Naive thymus-derived CD4-positive, alpha-beta T cell (primary cell): ENCODE measurements at regions not wholly inside any gene's neighbourhood (a gene's known extent, or its start where the extent isn't known, plus 50 kb on each side); places are given as distances from the start of the nearest gene placed in this dataset.

Experiments
- ATAC-seq: fragments of 150-1000 bp; cut with Tn5 transposase; 2 replicates; pipeline ENCODE4 v1.10.0; 2021; ENCODE audit warnings: mild to moderate bottlenecking, moderate library complexity
- CTCF ChIA-PET: fragments of 350-600 bp; sonication (Branson Sonifier 250); formaldehyde crosslinking; loops from one replicate; lab custom pipeline; 2021; ENCODE audit warnings: antibody characterized with exemption; lab: Charles Lee
- POLR2A ChIA-PET: fragments of 350-600 bp; sonication (Branson Sonifier 250); formaldehyde crosslinking; loops from one replicate; lab custom pipeline; 2021; ENCODE audit warnings: antibody characterized with exemption, inconsistent platforms; lab: Charles Lee
- DNase-seq, 9 donors: peaks; one replicate each; pipeline versions ENCODE4 v3.0.0 to v3.0.0-alpha.2; 2020 to 2022; ENCODE audit warnings: mixed read lengths in 1 of 9
- H3K27ac ChIP-seq: one replicate; pipeline ENCODE4 v1.7.0; 2013; ENCODE audit warnings: mild to moderate bottlenecking, low read depth, low read length, moderate library complexity
- H3K27me3 ChIP-seq, 2 donors: one replicate each; pipeline ENCODE4 v1.7.0; 2013; ENCODE audit warnings: low read length in 2 of 2, mild to moderate bottlenecking in 2 of 2, moderate library complexity in 2 of 2; ENCODE audit not compliant: control insufficient read depth in 2 of 2, insufficient read depth in 2 of 2
- H3K36me3 ChIP-seq, 3 experiments: 1 replicate in 2 of 3; 2 replicates in 1 of 3; pipeline ENCODE4 v1.7.0; 2013; ENCODE audit warnings: low read length in 3 of 3, mild to moderate bottlenecking in 3 of 3, moderate library complexity in 1 of 3; ENCODE audit not compliant: insufficient read depth in 3 of 3, control insufficient read depth in 2 of 3
- H3K4me1 ChIP-seq, 2 donors: one replicate each; pipeline ENCODE4 v1.7.0; 2013; ENCODE audit warnings: low read length in 2 of 2, mild to moderate bottlenecking in 2 of 2, moderate library complexity in 1 of 2; ENCODE audit not compliant: control insufficient read depth in 2 of 2, insufficient read depth in 2 of 2
- H3K4me3 ChIP-seq: 2 replicates; pipeline ENCODE4 v1.7.0; 2013; ENCODE audit warnings: mild to moderate bottlenecking, low read length
- H3K9me3 ChIP-seq, 3 experiments: 1 replicate in 2 of 3; 2 replicates in 1 of 3; pipeline ENCODE4 v1.7.0; 2013; ENCODE audit warnings: low read length in 3 of 3; ENCODE audit not compliant: control insufficient read depth in 2 of 3
- H3K27ac Mint-ChIP-seq, 9 donors: one replicate each; pipeline ENCODE4 v1.8.0; 2020 to 2022; ENCODE audit warnings: mixed read lengths in 9 of 9, mild to moderate bottlenecking in 8 of 9, moderate library complexity in 5 of 9, inconsistent platforms in 2 of 9
- H3K27me3 Mint-ChIP-seq, 5 donors: one replicate each; pipeline ENCODE4 v1.8.0; 2021 to 2022; ENCODE audit warnings: mixed read lengths in 5 of 5, mild to moderate bottlenecking in 1 of 5
- H3K36me3 Mint-ChIP-seq, 5 donors: one replicate each; pipeline ENCODE4 v1.8.0; 2020 to 2022; ENCODE audit warnings: mixed read lengths in 5 of 5, mild to moderate bottlenecking in 3 of 5, inconsistent platforms in 1 of 5
- H3K4me1 Mint-ChIP-seq, 7 donors: one replicate each; pipeline ENCODE4 v1.8.0; 2020 to 2022; ENCODE audit warnings: mixed read lengths in 7 of 7, mild to moderate bottlenecking in 3 of 7, inconsistent platforms in 1 of 7
- H3K4me3 Mint-ChIP-seq, 10 donors: one replicate each; pipeline ENCODE4 v1.8.0; 2020 to 2022; ENCODE audit warnings: mild to moderate bottlenecking in 10 of 10, mixed read lengths in 10 of 10, moderate library complexity in 6 of 10, inconsistent platforms in 2 of 10
- H3K9me3 Mint-ChIP-seq, 11 donors: one replicate each; pipeline ENCODE4 v1.8.0; 2020 to 2022; ENCODE audit warnings: mixed read lengths in 11 of 11, mild to moderate bottlenecking in 4 of 11, inconsistent platforms in 1 of 11, moderate library complexity in 1 of 11
- intact Hi-C, 2 donors: fragments of 100-400 bp; cut with micrococcal nuclease; formaldehyde crosslinking; loops; one replicate each; pipeline ENCODE4 v1.15.1; 2023

GRCh38 chr14:71709987-71710386, 222.2 kb upstream of the RGS6 start:
- intact Hi-C loops = loop anchor here in 1 of 2 donors (5.0 kb wide), 1 partner anchor 388 kb away; the partner anchor contains the start of gene SIPA1L1
- CTCF ChIA-PET = no interaction called here

GRCh38 chr14:71711125-71711524, 221.1 kb upstream of the RGS6 start:
- Mint-ChIP-seq H3K27me3 (no peaks in the 10 kb centered on the region), H3K4me1 (peaks cover 0 to 22% (median 8%) of the 10 kb centered on the region in 7 donors), H3K36me3 (peaks cover 6 to 50% (median 42%) of the 10 kb centered on the region in 5 donors), H3K9me3 (peaks cover 0 to 3% (median 0%) of the 10 kb centered on the region in 11 donors), H3K27ac (peak overlapping the region in 3 of 9 donors; percentile 3 to 64 (median 51)), H3K4me3 (peak overlapping the region in 1 of 10 donors; percentile 4)
- intact Hi-C loops = loop anchor here in 1 of 2 donors (5.0 kb wide), 1 partner anchor 389 kb away; the partner anchor contains the start of gene SIPA1L1
- Histone ChIP-seq H3K4me1 (no peaks in the 10 kb centered on the region), H3K27me3 (no peaks in the 10 kb centered on the region), H3K36me3 (peaks cover 0 to 19% (median 0%) of the 10 kb centered on the region in 3 experiments), H3K27ac (no peak overlapping the region), H3K4me3 (no peak overlapping the region), H3K9me3 (no peaks in the 10 kb centered on the region)
- POLR2A ChIA-PET = no interaction called here
- CTCF ChIA-PET = interaction anchor here (0.7 to 1.0 kb wide), 2 partner anchors 28 to 390 kb away, joined by 3 to 4 read pairs; no protein-coding TSS in a partner anchor
- DNase-seq (peak in 4 of 9 donors; percentile 10 to 27 (median 12)), ATAC-seq (peak; percentile 44)

More at GRCh38 chr14:71709987-71710386, 222.2 kb upstream of the RGS6 start:
- no peak for DNase-seq
- Mint-ChIP-seq H3K27ac (no peak overlapping the region), H3K4me3 (no peak overlapping the region), H3K27me3 (no peaks in the 10 kb centered on the region), H3K4me1 (peaks cover 0 to 22% (median 8%) of the 10 kb centered on the region in 7 donors), H3K9me3 (peaks cover 0 to 3% (median 0%) of the 10 kb centered on the region in 11 donors), H3K36me3 (peaks cover 9 to 54% (median 41%) of the 10 kb centered on the region in 5 donors)
- Histone ChIP-seq H3K27ac (no peak overlapping the region), H3K4me1 (no peaks in the 10 kb centered on the region), H3K27me3 (no peaks in the 10 kb centered on the region), H3K4me3 (no peak overlapping the region), H3K36me3 (peaks cover 0 to 24% (median 0%) of the 10 kb centered on the region in 3 experiments), H3K9me3 (no peaks in the 10 kb centered on the region)
- POLR2A ChIA-PET = no interaction called here
- no peak for ATAC-seq

GRCh38 chr14:71711619-71712018, 220.6 kb upstream of the RGS6 start:
- H3K27ac ChIP-seq = no peak overlapping the region
- H3K36me3 ChIP-seq = peaks cover 0 to 19% (median 0%) of the 10 kb centered on the region in 3 experiments
- CTCF ChIA-PET = interaction anchor here (0.6 to 1.0 kb wide), 2 partner anchors 388 to 391 kb away, joined by 3 to 4 read pairs; no protein-coding TSS in a partner anchor
- H3K27me3 ChIP-seq = no peaks in the 10 kb centered on the region
- POLR2A ChIA-PET = no interaction called here
- peaks cover 6 to 55% (median 42%) of the 10 kb centered on the region in 5 donors for H3K36me3 Mint-ChIP-seq
- H3K4me3 ChIP-seq = no peak overlapping the region
- DNase-seq (no peak), ATAC-seq (no peak)
- peaks cover 0 to 3% (median 0%) of the 10 kb centered on the region in 11 donors for H3K9me3 Mint-ChIP-seq
- no peak overlapping the region for H3K4me3 Mint-ChIP-seq
- intact Hi-C loops = loop anchor here in 1 of 2 donors (5.0 kb wide), 1 partner anchor 389 kb away; the partner anchor contains the start of gene SIPA1L1
- no peaks in the 10 kb centered on the region for H3K4me1 ChIP-seq
- peak overlapping the region in 1 of 9 donors; percentile 64 for H3K27ac Mint-ChIP-seq
- H3K4me1 Mint-ChIP-seq = peaks cover 0 to 22% (median 8%) of the 10 kb centered on the region in 7 donors
- no peaks in the 10 kb centered on the region for H3K9me3 ChIP-seq
- no peaks in the 10 kb centered on the region for H3K27me3 Mint-ChIP-seq

- H3K27me3 Mint-ChIP-seq = no peaks in the 10 kb centered on the region
- intact Hi-C loops = loop anchor here in 1 of 2 donors (5.0 kb wide), 1 partner anchor 390 kb away; the partner anchor contains the start of gene SIPA1L1
- H3K36me3 Mint-ChIP-seq = peaks cover 6 to 56% (median 38%) of the 10 kb centered on the region in 5 donors
- H3K27ac Mint-ChIP-seq = no peak overlapping the region
- Histone ChIP-seq H3K4me3 (no peak overlapping the region), H3K27me3 (no peaks in the 10 kb centered on the region), H3K36me3 (peaks cover 0 to 19% (median 0%) of the 10 kb centered on the region in 3 experiments), H3K27ac (no peak overlapping the region), H3K9me3 (no peaks in the 10 kb centered on the region), H3K4me1 (no peaks in the 10 kb centered on the region)
- ChIA-PET CTCF (interaction anchor here (0.6 kb wide), 1 partner anchor 389 kb away, joined by 4 read pairs; no protein-coding TSS in a partner anchor), POLR2A (no interaction called here)
- ATAC-seq (no peak), DNase-seq (no peak)
- peaks cover 0 to 3% (median 0%) of the 10 kb centered on the region in 11 donors for H3K9me3 Mint-ChIP-seq
- H3K4me1 Mint-ChIP-seq = peaks cover 0 to 22% (median 8%) of the 10 kb centered on the region in 7 donors
- no peak overlapping the region for H3K4me3 Mint-ChIP-seq
Observed at GRCh38 chr14:71712478-71712877, 219.8 kb upstream of the RGS6 start.

GRCh38 chr14:71713016-71713415, 219.2 kb upstream of the RGS6 start:
- ChIA-PET CTCF (no interaction called here), POLR2A (no interaction called here)
- no peaks in the 10 kb centered on the region for H3K9me3 ChIP-seq
- H3K9me3 Mint-ChIP-seq = peaks cover 0 to 3% (median 0%) of the 10 kb centered on the region in 11 donors
- no peak for ATAC-seq
- intact Hi-C loops = loop anchor here in 1 of 2 donors (5.0 kb wide), 1 partner anchor 391 kb away; the partner anchor contains the start of gene SIPA1L1
- H3K36me3 Mint-ChIP-seq = peaks cover 6 to 62% (median 38%) of the 10 kb centered on the region in 5 donors
- peaks cover 0 to 19% (median 0%) of the 10 kb centered on the region in 3 experiments for H3K36me3 ChIP-seq
- no peaks in the 10 kb centered on the region for H3K27me3 Mint-ChIP-seq
- peaks cover 0 to 22% (median 8%) of the 10 kb centered on the region in 7 donors for H3K4me1 Mint-ChIP-seq
- no peak overlapping the region for H3K4me3 ChIP-seq
- H3K27me3 ChIP-seq = no peaks in the 10 kb centered on the region
- DNase-seq = no peak
- H3K4me1 ChIP-seq = no peaks in the 10 kb centered on the region
- no peak overlapping the region for H3K27ac ChIP-seq
- no peak overlapping the region for H3K27ac Mint-ChIP-seq
- no peak overlapping the region for H3K4me3 Mint-ChIP-seq

- peaks cover 6 to 66% (median 38%) of the 10 kb centered on the region in 5 donors for H3K36me3 Mint-ChIP-seq
- Histone ChIP-seq H3K9me3 (no peaks in the 10 kb centered on the region), H3K27me3 (no peaks in the 10 kb centered on the region), H3K4me1 (no peaks in the 10 kb centered on the region), H3K4me3 (no peak overlapping the region), H3K27ac (no peak overlapping the region), H3K36me3 (peaks cover 0 to 17% (median 0%) of the 10 kb centered on the region in 3 experiments)
- ATAC-seq (no peak), DNase-seq (no peak)
- H3K27me3 Mint-ChIP-seq = no peaks in the 10 kb centered on the region
- H3K27ac Mint-ChIP-seq = no peak overlapping the region
- peaks cover 0 to 22% (median 8%) of the 10 kb centered on the region in 7 donors for H3K4me1 Mint-ChIP-seq
- ChIA-PET CTCF (no interaction called here), POLR2A (no interaction called here)
- peaks cover 0 to 3% (median 0%) of the 10 kb centered on the region in 11 donors for H3K9me3 Mint-ChIP-seq
- no peak overlapping the region for H3K4me3 Mint-ChIP-seq
- intact Hi-C loops = loop anchor here in 1 of 2 donors (5.0 kb wide), 1 partner anchor 391 kb away; the partner anchor contains the start of gene SIPA1L1
Observed at GRCh38 chr14:71713451-71713850, 218.8 kb upstream of the RGS6 start.
